Uterus (tissue), 2 donors: ENCODE measurements at regions not wholly inside any gene's neighbourhood (a gene's known extent, or its start where the extent isn't known, plus 50 kb on each side); places are given as distances from the start of the nearest gene placed in this dataset.

Experiments used
- CTCF ChIP-seq, 4 experiments: fragments of 200-600 bp in 2 of 4; fragments of 450-650 bp in 2 of 4; sonication (generic) in 2 of 4; IDR thresholded peaks; one replicate each; pipeline ENCODE4 v1.5.1; 2016 to 2019; ENCODE audit warnings: antibody characterized with exemption in 4 of 4, mild to moderate bottlenecking in 2 of 4, moderate library complexity in 1 of 4
- POLR2A ChIP-seq, 2 donors: fragments of 450-650 bp; IDR thresholded peaks; one replicate each; pipeline ENCODE4 v1.6.1; 2016; ENCODE audit warnings: antibody characterized with exemption in 2 of 2, mild to moderate bottlenecking in 1 of 2, moderate library complexity in 1 of 2

GRCh38 chr6:2448826-2449571 is 203.6 kb upstream of the GMDS start:
- TF ChIP-seq CTCF (IDR thresholded peaks at IDR 0.05) (peak in 3 of 4 experiments; percentile 4 to 40 (median 18)), POLR2A (IDR thresholded peaks at IDR 0.05) (no peak)
